Transverse colon (tissue), 4 donors: ENCODE measurements at regions not wholly inside any gene's neighbourhood (a gene's known extent, or its start where the extent isn't known, plus 50 kb on each side); places are given as distances from the start of the nearest gene placed in this dataset.

ENCODE experiments used
- DNase-seq: peaks from one replicate; pipeline ENCODE4 v3.0.0-alpha.2; 2019
- H3K27ac ChIP-seq, 4 donors: fragments of 200-600 bp; sonication (generic); 2 replicates each; pipeline ENCODE4 v1.5.1; 2016 to 2018; ENCODE audit warnings: inconsistent platforms in 4 of 4
- H3K27me3 ChIP-seq: fragments of 200-600 bp; sonication (generic); 2 replicates; pipeline ENCODE4 v1.5.1; 2017; ENCODE audit warnings: inconsistent platforms
- H3K36me3 ChIP-seq, 4 donors: fragments of 200-600 bp; sonication (generic); 2 replicates each; pipeline ENCODE4 v1.5.1; 2017 to 2019; ENCODE audit warnings: inconsistent platforms in 4 of 4
- H3K4me1 ChIP-seq, 4 donors: fragments of 200-600 bp; sonication (generic); 2 replicates each; pipeline ENCODE4 v1.5.1; 2017 to 2020; ENCODE audit warnings: inconsistent platforms in 4 of 4
- H3K4me3 ChIP-seq, 4 donors: fragments of 200-600 bp; sonication (generic); 1 replicate in 1 of 4; 2 replicates in 3 of 4; pipeline versions ENCODE4 v1.5.1 to v1.6.1; 2017 to 2019; ENCODE audit warnings: inconsistent platforms in 4 of 4
- H3K9me3 ChIP-seq, 2 donors: fragments of 200-600 bp; sonication (generic); 2 replicates each; pipeline ENCODE4 v1.5.1; 2017 to 2019; ENCODE audit warnings: inconsistent platforms in 2 of 2
- CTCF ChIP-seq, 5 experiments: fragments of 200-600 bp in 3 of 5; fragments of 450-650 bp in 2 of 5; sonication (generic) in 3 of 5; IDR thresholded peaks; 1 replicate in 2 of 5; 2 replicates in 3 of 5; pipeline ENCODE4 v1.5.1; 2016 to 2017; ENCODE audit warnings: antibody characterized with exemption in 5 of 5, inconsistent platforms in 3 of 5, mild to moderate bottlenecking in 2 of 5, moderate library complexity in 1 of 5
- EP300 ChIP-seq: sonication (generic); formaldehyde crosslinking; IDR thresholded peaks from one replicate; pipeline ENCODE4 v1.6.1; 2017; ENCODE audit warnings: antibody characterized with exemption, low read depth
- POLR2A ChIP-seq: fragments of 450-650 bp; IDR thresholded peaks from one replicate; pipeline ENCODE4 v1.6.1; 2016; ENCODE audit warnings: antibody characterized with exemption, mild to moderate bottlenecking, moderate library complexity
- POLR2AphosphoS5 ChIP-seq, 3 donors: sonication (generic); formaldehyde crosslinking; IDR thresholded peaks; one replicate each; pipeline ENCODE4 v1.6.1; 2016; ENCODE audit warnings: antibody characterized with exemption in 3 of 3
- WGBS, 2 donors: methylation state at CpG; one replicate each; pipeline ENCODE4 v1.1.5; 2018; ENCODE audit warnings: low coverage in 1 of 2; 5-methylcytosine and 5-hydroxymethylcytosine counted together
- in situ Hi-C, 4 donors: fragments of 200-750 bp; cut with MboI; loops; one replicate each; pipeline versions ENCODE4 v1.15.0 to v1.15.1; 2017; ENCODE audit warnings: low sequenced_read_pairs in 3 of 4, low pct_ligation_motif_present in 1 of 4, low pct_unique_long_range_greater_than_20kb in 1 of 4
- intact Hi-C: fragments of 100-400 bp; cut with DNase I; formaldehyde crosslinking; loops from one replicate; pipeline ENCODE4 v1.15.1; 2023; ENCODE audit warnings: low total_unique reads

GRCh38 chr2:194700726-194701125 lies 956.3 kb upstream of the SLC39A10 start:
- H3K36me3 ChIP-seq: no peaks in the 10 kb centered on the region
- in situ Hi-C loops (no loop called here), intact Hi-C loops (no loop called here)
- H3K4me3 ChIP-seq: no peak overlapping the region
- no peak overlapping the region for H3K27ac ChIP-seq
- no peak for DNase-seq
- no peaks in the 10 kb centered on the region for H3K9me3 ChIP-seq
- H3K4me1 ChIP-seq: no peaks in the 10 kb centered on the region
- H3K27me3 ChIP-seq: no peaks in the 10 kb centered on the region
- no peak for TF ChIP-seq EP300
- no peak for TF ChIP-seq POLR2AphosphoS5 (IDR thresholded peaks at IDR 0.05)
- no peak for TF ChIP-seq CTCF (IDR thresholded peaks at IDR 0.05)

- H3K27me3 ChIP-seq: no peaks in the 10 kb centered on the region
- H3K4me3 ChIP-seq: no peak overlapping the region
- no peaks in the 10 kb centered on the region for H3K4me1 ChIP-seq
- in situ Hi-C loops: no loop called here
- intact Hi-C loops: no loop called here
- no peaks in the 10 kb centered on the region for H3K36me3 ChIP-seq
- DNase-seq: no peak
- no peak overlapping the region for H3K27ac ChIP-seq
- H3K9me3 ChIP-seq: no peaks in the 10 kb centered on the region
- TF ChIP-seq POLR2AphosphoS5 (IDR thresholded peaks at IDR 0.05): no peak
- TF ChIP-seq CTCF (IDR thresholded peaks at IDR 0.05): no peak
- TF ChIP-seq POLR2A: no peak
- no peak for TF ChIP-seq EP300
- 80 to 88% methylated on average over 3 of the region's 3 CpGs for WGBS, 2 donors
Measured at GRCh38 chr2:194700116-194700515, 956.9 kb upstream of the SLC39A10 start.

GRCh38 chr2:194698012-194698411 lies 959.0 kb upstream of the SLC39A10 start:
- TF ChIP-seq POLR2AphosphoS5 (IDR thresholded peaks at IDR 0.05): no peak
- TF ChIP-seq CTCF (IDR thresholded peaks at IDR 0.05): no peak
- TF ChIP-seq EP300: no peak
- no peak for TF ChIP-seq POLR2A
- H3K36me3 ChIP-seq: no peaks in the 10 kb centered on the region
- no peak for DNase-seq
- WGBS, 2 donors: 57 to 67% methylated on average over 1 to 3 of the region's 3 CpGs
- no peak overlapping the region for H3K27ac ChIP-seq
- no peaks in the 10 kb centered on the region for H3K4me1 ChIP-seq
- intact Hi-C loops: no loop called here
- H3K27me3 ChIP-seq: no peaks in the 10 kb centered on the region
- H3K9me3 ChIP-seq: no peaks in the 10 kb centered on the region
- in situ Hi-C loops: no loop called here
- H3K4me3 ChIP-seq: no peak overlapping the region

GRCh38 chr2:194697439-194697838 lies 959.6 kb upstream of the SLC39A10 start:
- no peaks in the 10 kb centered on the region for H3K4me1 ChIP-seq
- H3K9me3 ChIP-seq: no peaks in the 10 kb centered on the region
- intact Hi-C loops (no loop called here), in situ Hi-C loops (no loop called here)
- no peak for DNase-seq
- no peak overlapping the region for H3K4me3 ChIP-seq
- no peak overlapping the region for H3K27ac ChIP-seq
- TF ChIP-seq POLR2AphosphoS5 (IDR thresholded peaks at IDR 0.05) (no peak), POLR2A (no peak), CTCF (IDR thresholded peaks at IDR 0.05) (no peak), EP300 (no peak)
- H3K27me3 ChIP-seq: no peaks in the 10 kb centered on the region
- H3K36me3 ChIP-seq: no peaks in the 10 kb centered on the region
